Ureter (tissue), 1 donor: ENCODE measurements at regions not wholly inside any gene's neighbourhood (a gene's known extent, or its start where the extent isn't known, plus 50 kb on each side); places are given as distances from the start of the nearest gene placed in this dataset.

Experiments
- DNase-seq: peaks from one replicate; pipeline ENCODE4 v3.0.0-alpha.2; 2020; ENCODE audit warnings: low spot score
- donor health status: DM: yes; HTN: yes; CAD: no.

DNA sequence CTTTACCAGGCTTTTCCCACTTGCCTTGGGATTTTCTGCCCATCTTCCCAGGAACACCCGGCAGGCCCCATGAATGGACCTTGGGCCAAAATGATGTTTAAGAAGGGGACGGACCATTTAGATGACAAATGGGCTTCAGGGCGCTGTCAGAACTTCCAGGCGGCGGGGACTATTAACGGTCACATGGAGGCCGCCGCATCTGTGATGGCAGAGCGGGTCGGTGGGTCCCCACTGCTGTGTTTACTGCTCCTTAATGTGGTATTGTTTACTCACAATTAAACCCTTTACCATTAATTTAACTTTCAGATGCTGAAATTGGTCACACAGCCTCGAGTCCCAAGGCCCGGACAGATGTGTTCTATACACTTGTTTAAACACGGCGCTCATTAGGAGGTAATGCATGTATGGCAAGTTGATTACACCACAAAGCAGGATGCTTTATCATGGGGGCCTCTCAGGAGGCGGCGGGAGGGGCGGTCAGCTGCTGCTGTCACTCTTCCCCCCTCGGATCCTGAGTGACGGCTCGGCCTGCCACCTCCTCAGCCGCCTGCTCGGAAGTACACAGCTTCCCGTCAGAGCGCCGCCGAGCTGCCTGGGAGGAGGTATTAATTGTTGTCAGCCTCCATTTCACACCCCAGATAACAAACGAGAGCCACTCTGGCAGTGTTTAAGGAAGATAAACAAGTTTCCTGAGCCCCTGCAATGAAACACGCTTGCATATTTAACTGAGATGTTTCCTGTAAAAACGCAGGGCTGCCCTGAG is 83.9 kb upstream of the IRX3 start:
- DNase-seq = no peak

DNA sequence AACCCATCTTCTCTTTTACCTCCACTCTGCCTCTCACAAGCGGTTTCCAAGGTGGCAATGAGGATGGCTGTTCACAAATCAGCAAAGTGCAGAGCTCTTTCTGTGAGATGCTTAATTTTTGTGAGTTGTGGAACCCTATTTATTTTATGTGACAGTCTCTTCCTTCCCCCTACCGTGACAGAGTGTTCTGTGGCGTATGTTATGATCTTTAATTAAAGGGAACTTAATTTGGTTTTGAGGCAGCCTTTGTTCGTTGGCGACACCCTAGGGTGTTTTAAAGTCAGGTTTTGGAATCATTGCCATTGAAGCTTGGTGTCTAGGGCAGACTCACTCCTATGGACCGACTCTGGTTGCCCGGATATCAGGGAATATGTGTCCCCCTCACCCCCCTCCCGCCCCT is 83.3 kb upstream of the IRX3 start:
- DNase-seq = no peak

DNA sequence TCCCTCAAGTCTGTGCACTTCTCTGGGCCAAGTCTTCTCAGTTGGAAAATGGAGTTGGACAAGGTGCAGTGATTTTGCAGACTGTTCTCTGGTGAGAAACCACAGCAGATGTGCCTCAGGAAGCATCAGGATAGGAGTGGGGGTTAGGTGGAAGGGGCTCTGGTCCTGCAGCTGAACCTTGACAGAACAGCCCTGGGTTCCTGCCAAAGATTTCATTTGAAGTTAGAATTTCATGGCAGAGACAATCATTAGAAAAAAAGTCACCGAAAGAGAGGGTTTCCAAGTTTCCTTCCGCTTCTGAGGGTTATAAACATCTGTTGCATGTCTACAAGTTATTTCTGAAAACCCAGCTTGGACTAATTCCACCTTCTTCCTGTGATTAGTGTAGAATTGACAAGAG is 80.4 kb upstream of the IRX3 start:
- no peak for DNase-seq

DNA sequence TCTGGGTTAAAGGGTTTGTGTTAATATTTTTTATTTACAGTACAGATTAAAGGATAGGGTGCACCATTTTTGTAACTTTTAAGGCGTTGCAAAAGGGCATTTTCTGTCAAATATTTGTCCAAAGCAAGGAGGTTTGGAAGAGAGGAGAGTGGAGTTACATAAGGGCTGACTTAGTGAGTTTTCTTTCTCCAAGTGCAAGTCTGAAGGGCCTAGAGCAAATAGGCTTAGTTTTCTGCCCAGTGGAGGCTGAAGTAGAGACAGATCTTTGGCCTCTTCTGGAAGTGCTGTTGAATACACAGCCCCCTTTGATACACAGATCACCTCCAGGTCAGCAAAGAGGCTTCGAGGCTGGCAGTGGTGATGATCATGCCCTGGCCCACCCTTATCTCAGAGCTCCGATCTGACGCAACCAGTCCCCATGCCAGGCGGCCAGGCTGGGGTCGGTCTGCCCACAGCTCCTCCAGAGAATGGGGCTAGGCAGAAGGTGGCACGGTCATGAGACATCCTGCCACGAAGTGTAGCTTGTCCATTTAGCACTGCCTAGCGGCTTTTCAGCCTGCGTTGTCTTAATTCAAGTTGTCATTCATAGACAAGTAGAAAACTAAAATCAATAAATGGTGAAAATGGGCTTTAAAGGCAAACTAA is 79.5 kb upstream of the IRX3 start:
- no peak for DNase-seq

DNA sequence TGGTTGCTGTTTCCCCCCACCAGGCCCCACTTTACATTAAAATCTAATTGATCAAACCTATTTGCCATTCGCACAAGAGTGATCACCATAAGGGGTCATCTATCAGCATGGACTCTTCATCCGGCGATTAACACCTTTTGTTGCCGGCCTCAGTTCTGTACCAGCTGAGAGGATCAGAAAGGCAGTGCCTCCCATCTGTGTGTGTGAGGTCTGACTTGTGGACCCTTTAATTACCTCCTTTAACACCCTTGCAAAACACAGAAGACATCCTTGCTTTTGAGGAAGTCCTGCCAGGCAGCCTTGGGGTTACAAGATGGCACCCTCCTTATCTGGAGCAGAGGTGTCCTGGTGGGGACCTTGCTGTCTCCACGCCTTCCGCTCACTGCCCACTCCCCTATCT is 77.2 kb upstream of the IRX3 start:
- no peak for DNase-seq

DNA sequence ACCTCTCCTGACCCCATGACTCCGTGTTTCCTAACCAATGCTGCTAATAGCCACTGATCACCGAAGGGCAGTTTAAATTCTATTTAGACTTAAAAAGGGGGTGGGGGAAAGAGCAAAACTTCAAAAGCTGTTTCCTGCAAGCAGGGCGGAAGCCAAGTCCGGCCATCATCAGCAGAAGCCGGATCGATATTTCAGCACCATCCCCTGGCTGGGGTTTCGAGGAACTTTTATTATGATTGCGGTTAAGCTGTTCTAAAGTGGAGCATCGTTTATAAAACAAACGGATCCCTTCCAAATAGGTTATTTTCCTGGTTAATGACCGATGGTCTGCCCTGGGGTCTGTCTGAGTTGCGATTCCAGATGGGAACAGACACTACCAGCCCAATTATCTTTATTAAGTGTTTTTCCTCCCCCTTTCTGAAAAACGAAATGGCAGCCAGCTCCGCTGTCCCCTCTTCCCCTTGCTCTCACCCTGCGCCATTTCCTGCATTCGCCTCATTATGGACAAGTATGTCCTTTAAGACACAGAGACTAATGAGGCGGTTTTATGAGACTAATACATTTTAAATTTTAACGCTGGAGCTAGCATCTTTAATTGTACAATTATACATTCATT is 76.1 kb upstream of the IRX3 start:
- DNase-seq = no peak

DNA sequence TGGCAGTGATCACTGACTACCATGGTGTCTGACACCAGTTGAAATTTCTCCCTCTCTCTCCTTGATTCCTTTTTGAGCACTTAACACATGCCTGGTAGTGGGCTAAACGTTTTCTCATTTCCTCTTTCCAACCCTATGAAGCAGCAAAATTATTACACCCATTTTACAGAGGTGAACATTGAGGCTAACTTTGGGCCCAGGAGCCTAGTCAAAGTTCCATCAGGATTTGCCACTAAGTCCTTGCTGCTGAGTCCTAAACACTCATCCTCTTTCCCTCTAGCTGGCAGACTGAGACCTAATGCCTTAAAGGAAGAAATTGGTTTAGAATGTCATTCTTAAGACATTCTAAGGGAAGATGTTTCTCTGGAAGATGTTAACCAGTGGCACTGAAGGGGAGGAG is 74.7 kb upstream of the IRX3 start:
- DNase-seq = no peak

DNA sequence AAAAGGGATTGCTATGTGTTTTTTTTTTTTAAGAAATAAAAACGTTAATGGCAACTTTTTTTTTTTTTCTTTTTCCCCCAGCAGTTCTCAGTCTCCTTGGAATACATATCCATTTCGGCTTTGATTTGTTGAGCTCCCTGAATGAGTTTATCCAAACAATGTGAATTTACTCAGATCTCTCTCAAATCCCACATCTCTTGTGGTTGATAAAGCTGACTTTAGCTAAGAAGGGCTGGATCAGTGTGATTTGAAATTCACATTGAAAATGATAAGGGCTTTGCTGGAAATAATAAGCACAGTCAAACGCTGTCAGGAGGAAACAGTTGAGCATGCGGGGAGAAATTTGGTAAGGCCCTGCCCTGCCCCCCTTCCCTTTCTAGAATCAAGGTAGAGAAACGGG is 74.1 kb upstream of the IRX3 start:
- no peak for DNase-seq

DNA sequence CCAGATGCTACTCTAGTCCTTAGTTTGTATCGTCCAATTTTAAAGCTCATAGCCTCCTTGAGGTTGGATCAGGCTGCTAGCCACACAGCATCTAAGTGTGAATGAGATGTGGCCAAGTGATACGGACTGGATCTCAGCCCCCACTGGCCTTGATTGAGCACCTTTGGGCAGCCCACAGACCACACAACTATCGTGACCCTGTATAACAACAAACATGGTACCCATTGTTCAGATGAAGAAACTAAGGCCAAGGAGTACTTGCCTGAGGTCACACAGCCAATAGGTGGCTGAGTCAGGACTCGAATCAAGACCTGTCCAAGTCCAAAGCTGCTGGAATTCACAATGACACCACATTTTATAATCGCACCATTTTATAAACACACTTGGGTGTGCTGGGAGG is 73.0 kb upstream of the IRX3 start:
- DNase-seq = no peak

DNA sequence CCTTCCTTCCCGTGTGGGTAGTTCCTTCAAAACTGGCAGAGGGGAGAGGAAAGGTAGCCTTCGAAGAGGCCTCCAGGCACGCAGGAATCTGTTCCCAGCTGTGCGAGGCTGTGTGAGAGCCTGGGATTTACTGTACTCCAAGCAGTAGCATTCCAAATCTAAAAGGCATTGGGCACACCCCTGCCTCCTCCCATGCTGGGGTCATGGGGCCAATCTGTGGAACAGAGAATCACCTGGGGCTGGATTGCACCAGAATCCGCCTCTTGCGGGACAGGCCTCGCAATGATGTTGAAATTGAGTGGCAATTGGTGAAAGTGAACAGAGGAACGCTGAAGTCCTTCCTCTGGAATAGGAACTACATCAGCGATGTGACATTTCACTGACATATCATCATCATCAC is 72.5 kb upstream of the IRX3 start:
- no peak for DNase-seq

DNA sequence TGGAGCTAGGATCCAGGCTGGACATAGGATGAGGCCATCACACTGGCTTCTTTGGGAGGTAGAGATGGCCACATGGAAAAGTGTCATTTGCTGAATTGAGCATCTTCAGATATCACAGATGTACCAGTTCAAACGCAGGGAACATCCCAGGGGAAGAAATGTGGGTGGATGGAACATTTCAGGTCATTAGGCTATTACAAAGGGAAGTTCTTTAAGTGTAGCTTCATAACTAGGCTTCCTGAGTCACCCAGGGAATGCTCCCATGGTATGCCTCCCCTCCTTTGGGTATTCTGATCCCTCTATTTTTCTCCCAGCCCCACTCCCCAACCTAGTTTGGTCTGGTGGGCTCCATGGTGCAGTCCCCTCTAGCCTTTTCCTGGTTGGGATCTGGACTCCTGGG is 69.8 kb upstream of the IRX3 start:
- no peak for DNase-seq

DNA sequence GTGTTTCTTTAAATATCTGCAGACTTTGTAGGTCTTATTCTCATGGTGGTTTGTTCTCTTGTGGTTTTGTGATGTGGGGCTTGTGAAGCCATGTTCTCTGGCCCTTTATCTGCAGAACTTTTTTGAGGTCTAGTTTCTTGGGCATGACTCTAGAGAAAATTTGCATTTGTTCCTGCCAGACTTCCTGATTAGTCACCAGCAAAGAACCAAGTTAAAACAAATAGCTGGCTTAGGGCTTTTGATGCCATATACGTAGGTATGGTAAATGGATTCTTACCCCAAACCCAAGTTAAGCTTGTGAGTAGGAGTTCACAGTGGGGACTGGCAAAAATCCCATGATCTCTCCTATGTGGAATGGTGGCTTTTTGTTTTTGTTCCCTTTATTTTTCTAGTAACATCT is 68.7 kb upstream of the IRX3 start:
- no peak for DNase-seq

DNA sequence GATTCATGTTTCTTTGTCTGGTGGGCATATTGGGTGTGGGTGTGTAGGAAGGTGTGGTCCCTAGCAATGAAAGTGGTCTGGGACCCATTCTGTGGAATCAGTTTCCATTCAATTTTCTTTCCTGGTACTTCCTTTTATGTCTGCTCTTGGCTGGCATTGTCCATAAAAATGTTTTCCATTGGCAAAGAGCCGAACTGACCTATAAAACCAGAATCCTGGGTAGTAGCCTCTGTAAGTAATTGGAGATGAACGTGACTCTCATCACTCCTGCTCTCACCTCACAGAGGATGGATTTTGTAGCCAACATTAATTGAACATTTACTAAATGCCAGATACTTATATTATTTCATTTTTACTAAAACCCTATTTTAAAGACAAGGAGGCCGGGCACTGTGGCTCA is 66.5 kb upstream of the IRX3 start:
- DNase-seq = no peak

DNA sequence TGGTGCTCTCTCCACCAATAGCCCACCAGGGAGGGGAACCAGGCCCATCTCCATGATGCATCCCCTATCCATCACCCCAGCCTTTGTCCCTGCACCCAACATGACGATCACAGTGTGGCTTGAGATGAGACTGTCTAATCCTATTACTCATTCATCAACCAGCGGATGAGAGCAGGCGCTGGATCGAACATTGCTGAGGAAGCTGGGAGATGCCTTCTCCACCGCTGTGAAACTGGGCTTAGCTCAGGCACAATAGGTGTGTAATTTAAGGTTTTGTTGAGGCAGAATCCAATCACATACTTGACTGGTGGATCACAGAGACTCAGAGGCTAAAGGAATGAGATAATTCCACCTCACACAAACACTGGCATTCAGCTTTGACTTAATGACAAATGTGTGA is 64.6 kb upstream of the IRX3 start:
- no peak for DNase-seq

DNA sequence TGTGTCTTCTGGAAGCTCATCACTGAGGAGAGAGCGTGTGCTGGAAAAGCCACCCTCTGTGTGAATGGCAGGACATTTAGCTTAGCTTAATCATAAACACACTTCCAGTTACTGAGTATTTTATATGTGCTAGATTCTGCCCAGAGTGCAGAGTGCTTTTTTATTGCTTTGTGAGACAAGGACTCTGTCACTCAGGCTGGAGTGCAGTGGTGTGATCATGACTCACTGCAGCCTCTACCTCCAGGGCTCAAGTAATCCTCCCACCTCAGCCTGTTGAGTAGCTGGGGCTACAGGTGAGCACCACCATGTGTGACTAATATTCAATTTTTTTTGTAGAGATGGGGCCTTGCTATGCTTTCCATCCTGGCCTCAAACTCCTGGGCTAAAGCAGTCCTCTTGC is 61.4 kb upstream of the IRX3 start:
- DNase-seq = no peak

DNA sequence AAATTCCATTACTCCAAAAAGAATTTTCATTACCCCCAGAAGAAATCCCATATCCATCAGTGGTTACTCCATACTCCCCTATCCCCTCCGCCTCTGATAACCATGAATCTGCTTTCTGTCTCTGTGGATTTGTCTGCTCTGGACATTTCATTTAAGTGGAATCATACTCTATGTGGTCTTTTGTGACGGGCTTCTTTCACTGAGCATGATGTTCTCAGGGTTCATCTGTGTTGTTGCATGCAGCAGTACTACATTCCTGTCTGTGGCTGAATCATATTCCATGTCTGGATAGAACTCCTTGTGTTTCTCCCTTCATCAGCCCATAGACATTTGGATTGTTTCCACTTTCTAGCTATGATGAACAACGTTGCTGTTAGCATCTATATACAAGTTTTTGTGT is 59.5 kb upstream of the IRX3 start:
- no peak for DNase-seq

DNA sequence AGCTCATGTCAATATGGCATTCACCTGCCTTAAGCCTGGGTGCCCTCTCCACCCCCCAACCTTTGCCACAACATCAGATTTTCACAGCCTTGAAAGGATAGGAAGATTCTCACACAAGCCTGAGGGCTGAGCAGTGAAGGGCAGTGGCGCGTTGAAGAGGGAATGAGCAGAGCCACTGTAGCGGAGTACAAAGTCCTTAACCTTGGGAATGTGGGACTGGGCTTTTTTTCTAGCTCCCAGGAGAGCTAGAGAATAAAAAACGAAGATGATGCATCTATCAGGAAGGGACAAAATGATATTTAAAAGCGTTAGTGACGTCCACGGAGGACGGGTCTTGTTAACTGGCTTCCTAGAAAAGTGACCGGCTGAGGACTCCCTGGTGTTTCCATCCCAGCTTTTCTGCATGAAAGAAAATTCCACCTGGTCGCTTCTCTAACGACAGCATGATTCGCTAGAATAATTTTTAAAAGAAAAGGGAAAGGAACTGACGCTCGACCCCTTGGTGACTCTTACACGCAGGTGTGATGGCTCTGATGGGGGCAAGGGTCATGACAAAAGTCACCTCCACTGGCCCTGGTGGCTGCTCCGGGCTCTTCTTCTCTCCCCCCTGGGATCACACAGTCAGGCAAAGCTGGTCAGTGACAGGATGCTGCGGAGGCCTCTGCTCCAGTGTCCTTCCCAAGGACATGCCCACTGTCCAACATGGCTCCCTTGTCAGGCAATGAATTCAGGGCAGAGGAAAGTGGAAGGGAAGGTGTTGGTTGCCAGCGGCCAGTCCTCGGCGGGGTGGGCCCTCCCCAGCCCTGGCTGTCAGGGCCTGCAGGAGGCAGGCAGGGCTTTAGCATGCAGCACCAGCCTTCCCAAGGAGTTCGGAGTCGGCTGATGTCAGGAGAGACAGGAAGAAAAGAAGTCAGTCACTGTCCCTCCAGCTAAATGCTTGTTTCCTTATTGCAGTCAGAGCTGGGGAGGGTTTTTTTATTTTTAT is 58.4 kb upstream of the IRX3 start:
- no peak for DNase-seq

DNA sequence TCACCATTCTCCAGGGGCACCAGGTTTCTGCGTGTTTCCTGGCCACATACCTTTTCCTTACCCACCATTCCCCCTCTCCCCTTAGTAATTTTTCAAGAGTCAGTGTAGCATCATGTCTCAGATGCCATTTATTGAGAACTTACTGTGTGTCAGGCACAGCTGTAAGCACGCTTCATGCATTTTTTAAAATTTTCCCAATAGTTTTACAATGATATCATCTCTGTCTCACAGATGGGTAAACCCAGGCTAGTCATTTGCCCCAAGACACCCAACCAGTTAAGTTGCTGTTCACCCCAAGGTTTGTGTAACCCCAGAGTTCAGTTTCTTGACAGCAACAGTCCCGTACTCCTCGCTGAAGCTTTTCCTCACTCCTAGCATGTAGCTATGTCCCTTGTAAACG is 56.4 kb upstream of the IRX3 start:
- DNase-seq = no peak

DNA sequence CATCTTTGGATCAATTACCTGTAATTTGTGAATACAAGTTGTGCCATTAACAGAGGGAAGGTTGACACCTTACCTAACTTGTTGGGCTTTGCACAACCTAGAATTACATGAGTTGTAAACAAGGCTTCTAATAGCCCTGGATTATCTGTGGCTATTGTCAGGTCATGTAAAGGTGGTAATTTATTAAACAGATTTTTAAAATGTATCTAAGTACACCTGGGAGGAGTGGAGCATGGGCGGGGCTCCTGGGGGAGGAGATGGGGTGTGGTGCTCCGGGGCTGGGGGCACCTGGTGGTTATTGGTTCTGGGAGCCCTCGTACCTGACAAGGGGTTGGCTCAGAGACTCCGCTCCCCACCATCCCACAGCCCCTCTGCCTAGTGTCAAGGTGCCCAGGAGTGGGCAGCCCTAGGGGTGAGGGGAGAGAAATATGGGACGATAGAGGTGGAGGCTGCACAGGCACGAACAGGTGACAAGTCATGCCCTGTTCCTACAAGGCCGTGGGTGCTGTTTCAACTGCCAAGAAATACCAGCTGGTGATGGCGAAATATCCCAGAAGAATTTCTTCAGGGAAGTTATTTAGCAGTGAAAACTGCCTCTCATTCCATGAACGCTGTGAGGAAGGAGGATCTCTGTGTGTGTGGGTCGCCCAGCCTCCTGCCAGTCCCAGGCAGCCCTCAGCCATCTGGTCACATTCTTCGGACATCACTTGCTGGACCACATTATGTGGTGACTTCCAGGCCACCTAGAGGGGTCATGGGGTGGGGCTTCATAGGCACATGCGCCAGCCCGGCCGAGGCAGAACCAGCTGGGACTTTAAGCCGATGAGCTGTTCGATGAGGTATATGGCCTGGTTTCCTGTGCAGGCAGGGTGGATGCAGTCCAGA is 55.5 kb upstream of the IRX3 start:
- DNase-seq = no peak

DNA sequence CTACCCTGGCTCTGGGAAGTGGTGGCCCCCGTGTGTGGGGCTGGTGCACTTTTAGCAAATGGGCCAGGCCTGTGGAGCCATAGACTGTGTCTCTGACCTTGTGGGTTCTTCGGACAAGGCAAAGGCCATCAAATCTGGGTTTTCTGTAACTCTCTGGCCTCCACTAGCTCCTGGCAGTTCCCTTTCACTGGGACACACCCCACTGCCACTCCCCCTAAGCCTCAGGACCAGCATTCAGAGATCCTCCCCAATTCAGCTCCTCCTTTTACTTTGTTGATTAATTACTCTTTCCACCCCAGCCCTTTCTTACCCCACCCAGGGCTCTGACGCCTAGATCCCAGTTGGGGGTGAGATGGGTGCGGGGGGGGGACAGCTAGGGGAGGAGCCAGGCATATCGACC is 53.9 kb upstream of the IRX3 start:
- DNase-seq = no peak

DNA sequence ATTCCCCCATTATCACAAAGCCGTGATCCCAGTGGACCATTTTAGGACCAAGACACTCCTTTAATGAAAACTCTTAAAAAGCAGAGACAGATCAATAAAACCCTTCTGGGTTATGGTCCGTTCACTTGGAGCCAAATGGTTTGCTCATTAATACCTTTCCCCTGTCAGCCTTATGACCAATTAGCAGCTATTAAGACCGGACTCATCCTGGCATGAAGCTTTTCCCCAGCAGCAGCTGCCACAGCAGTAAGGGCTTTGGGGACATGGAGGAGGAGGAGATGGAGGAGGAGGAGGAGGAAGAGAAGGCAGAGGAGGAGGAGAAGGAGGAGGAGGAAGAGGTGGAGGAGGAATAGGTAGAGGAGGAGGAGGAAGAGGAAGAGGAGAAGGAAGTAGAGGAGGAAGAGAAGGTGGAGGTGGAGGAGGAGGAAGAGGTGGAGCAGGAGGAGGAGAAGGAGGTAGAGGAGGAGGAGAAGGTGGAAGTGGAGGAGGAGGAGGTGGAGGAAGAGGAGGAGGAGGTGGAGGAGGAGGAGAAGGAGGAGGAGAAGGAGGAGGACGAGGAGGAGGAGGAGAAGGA is 50.1 kb upstream of the IRX3 start:
- no peak for DNase-seq
